ENCODE measurements at regions not wholly inside any gene's neighbourhood (a gene's known extent, or its start where the extent isn't known, plus 50 kb on each side); places are given as distances from the start of the nearest gene placed in this dataset.

- TF ChIP-seq, protein P1, sequence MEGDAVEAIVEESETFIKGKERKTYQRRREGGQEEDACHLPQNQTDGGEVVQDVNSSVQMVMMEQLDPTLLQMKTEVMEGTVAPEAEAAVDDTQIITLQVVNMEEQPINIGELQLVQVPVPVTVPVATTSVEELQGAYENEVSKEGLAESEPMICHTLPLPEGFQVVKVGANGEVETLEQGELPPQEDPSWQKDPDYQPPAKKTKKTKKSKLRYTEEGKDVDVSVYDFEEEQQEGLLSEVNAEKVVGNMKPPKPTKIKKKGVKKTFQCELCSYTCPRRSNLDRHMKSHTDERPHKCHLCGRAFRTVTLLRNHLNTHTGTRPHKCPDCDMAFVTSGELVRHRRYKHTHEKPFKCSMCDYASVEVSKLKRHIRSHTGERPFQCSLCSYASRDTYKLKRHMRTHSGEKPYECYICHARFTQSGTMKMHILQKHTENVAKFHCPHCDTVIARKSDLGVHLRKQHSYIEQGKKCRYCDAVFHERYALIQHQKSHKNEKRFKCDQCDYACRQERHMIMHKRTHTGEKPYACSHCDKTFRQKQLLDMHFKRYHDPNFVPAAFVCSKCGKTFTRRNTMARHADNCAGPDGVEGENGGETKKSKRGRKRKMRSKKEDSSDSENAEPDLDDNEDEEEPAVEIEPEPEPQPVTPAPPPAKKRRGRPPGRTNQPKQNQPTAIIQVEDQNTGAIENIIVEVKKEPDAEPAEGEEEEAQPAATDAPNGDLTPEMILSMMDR (conservative IDR thresholded peaks at IDR 0.05; ENCODE audit: low read depth, low read length) = no peak
- TF ChIP-seq EZH2 (IDR thresholded peaks at IDR 0.05; ENCODE audit: borderline replicate concordance, low read depth, low read length, poor library complexity, severe bottlenecking) = no peak
Measured at GRCh38 chr3:139213936-139214335, 129.9 kb upstream of the MRPS22 start.

Measured in A673 (cell line).